ENCODE measurements at regions not wholly inside any gene's neighbourhood (a gene's known extent, or its start where the extent isn't known, plus 50 kb on each side); places are given as distances from the start of the nearest gene placed in this dataset.

GRCh38 chr7:98470485-98471240 lies 69.8 kb upstream of the BAIAP2L1 start:
- intact Hi-C loops (cut with DNase I): no loop called here
- DNase-seq: peak in 8 of 42 donors; percentile 9 to 48 (median 20)

- no peak for DNase-seq
- intact Hi-C loops (cut with DNase I): no loop called here
Observed at GRCh38 chr7:98469088-98469487, 68.2 kb upstream of the BAIAP2L1 start.

- no peak for DNase-seq
- intact Hi-C loops (cut with DNase I): no loop called here
Observed at GRCh38 chr7:98467570-98468312, 66.9 kb upstream of the BAIAP2L1 start.

- intact Hi-C loops (cut with DNase I): no loop called here
Observed at GRCh38 chr7:98465022-98465421, 64.1 kb upstream of the BAIAP2L1 start.

GRCh38 chr7:98464558-98464940 lies 63.7 kb upstream of the BAIAP2L1 start:
- peak in 26 of 42 donors; percentile 6 to 66 (median 30) for DNase-seq
- intact Hi-C loops (cut with DNase I): no loop called here

More at GRCh38 chr7:98465022-98465421, 64.1 kb upstream of the BAIAP2L1 start:
- no peak for DNase-seq

- intact Hi-C loops (cut with DNase I): no loop called here
- peak in 36 of 42 donors; percentile 22 to 85 (median 53) for DNase-seq
Observed at GRCh38 chr7:98463837-98464557, 63.1 kb upstream of the BAIAP2L1 start.

GRCh38 chr7:98462911-98463633 lies 62.2 kb upstream of the BAIAP2L1 start:
- DNase-seq: peak in 32 of 42 donors; percentile 6 to 69 (median 23)
- intact Hi-C loops (cut with DNase I): no loop called here

- intact Hi-C loops (cut with DNase I): no loop called here
- DNase-seq: no peak
Observed at GRCh38 chr7:98460902-98461301, 60.0 kb upstream of the BAIAP2L1 start.

- DNase-seq: no peak
- intact Hi-C loops (cut with DNase I): no loop called here
Observed at GRCh38 chr7:98459529-98459928, 58.6 kb upstream of the BAIAP2L1 start.

- no peak for DNase-seq
- intact Hi-C loops (cut with DNase I): no loop called here
Observed at GRCh38 chr7:98458090-98458875, 57.4 kb upstream of the BAIAP2L1 start.

- no peak for DNase-seq
- intact Hi-C loops (cut with DNase I): no loop called here
Observed at GRCh38 chr7:98456866-98457265, 56.0 kb upstream of the BAIAP2L1 start.

- no peak for DNase-seq
- intact Hi-C loops (cut with DNase I): no loop called here
Observed at GRCh38 chr7:98452791-98453190, 51.9 kb upstream of the BAIAP2L1 start.

Data from head of caudate nucleus (tissue), 42 donors.